Bronchial epithelial cell (primary cell): ENCODE measurements at regions not wholly inside any gene's neighbourhood (a gene's known extent, or its start where the extent isn't known, plus 50 kb on each side); places are given as distances from the start of the nearest gene placed in this dataset.

Experiments
- DNase-seq: peaks from one replicate; pipeline ENCODE4 v3.0.0-alpha.2; 2010; ENCODE audit warnings: low read depth
- FAIRE-seq: peaks from 2 replicates; lab custom pipeline; 2011; peaks lifted over from hg19 to GRCh38; lab: Jason Lieb, UNC
- H3K27me3 ChIP-seq: 2 replicates; pipeline ENCODE4 v1.5.1; 2011; ENCODE audit warnings: low read length; ENCODE audit not compliant: control insufficient read depth, insufficient read depth
- H3K36me3 ChIP-seq: 2 replicates; pipeline ENCODE4 v1.5.1; 2011; ENCODE audit warnings: low read length; ENCODE audit not compliant: control insufficient read depth, insufficient read depth
- H3K4me3 ChIP-seq: 2 replicates; pipeline ENCODE4 v1.5.1; 2011; ENCODE audit warnings: mild to moderate bottlenecking, low read depth, low read length, control low read depth
- CTCF ChIP-seq: IDR thresholded peaks from 2 replicates; pipeline ENCODE4 v1.5.1; 2011; ENCODE audit warnings: mild to moderate bottlenecking, moderate library complexity, low read length, control low read depth, inconsistent platforms; ENCODE audit not compliant: insufficient read depth, severe bottlenecking

- no peak for TF ChIP-seq CTCF
- no peak overlapping the region for H3K4me3 ChIP-seq
- no peaks in the 10 kb centered on the region for H3K36me3 ChIP-seq
- DNase-seq (no peak), FAIRE-seq (no peak)
- no peaks in the 10 kb centered on the region for H3K27me3 ChIP-seq
Observed at GRCh38 chrX:3169421-3169820, 128.2 kb downstream of the ARSF start.

- FAIRE-seq (no peak), DNase-seq (no peak)
- Histone ChIP-seq H3K27me3 (no peaks in the 10 kb centered on the region), H3K36me3 (no peaks in the 10 kb centered on the region), H3K4me3 (no peak overlapping the region)
- no peak for TF ChIP-seq CTCF
Observed at GRCh38 chrX:3167771-3168170, 126.5 kb downstream of the ARSF start.

GRCh38 chrX:3166670-3167455, 125.6 kb downstream of the ARSF start:
- H3K27me3 ChIP-seq = no peaks in the 10 kb centered on the region
- no peak for DNase-seq
- no peak for FAIRE-seq
- no peak overlapping the region for H3K4me3 ChIP-seq
- TF ChIP-seq CTCF = no peak
- no peaks in the 10 kb centered on the region for H3K36me3 ChIP-seq

GRCh38 chrX:3165808-3166207, 124.5 kb downstream of the ARSF start:
- no peaks in the 10 kb centered on the region for H3K36me3 ChIP-seq
- H3K4me3 ChIP-seq = no peak overlapping the region
- DNase-seq (no peak), FAIRE-seq (no peak)
- no peak for TF ChIP-seq CTCF
- H3K27me3 ChIP-seq = no peaks in the 10 kb centered on the region
